ENCODE measurements at regions not wholly inside any gene's neighbourhood (a gene's known extent, or its start where the extent isn't known, plus 50 kb on each side); places are given as distances from the start of the nearest gene placed in this dataset.

DNA sequence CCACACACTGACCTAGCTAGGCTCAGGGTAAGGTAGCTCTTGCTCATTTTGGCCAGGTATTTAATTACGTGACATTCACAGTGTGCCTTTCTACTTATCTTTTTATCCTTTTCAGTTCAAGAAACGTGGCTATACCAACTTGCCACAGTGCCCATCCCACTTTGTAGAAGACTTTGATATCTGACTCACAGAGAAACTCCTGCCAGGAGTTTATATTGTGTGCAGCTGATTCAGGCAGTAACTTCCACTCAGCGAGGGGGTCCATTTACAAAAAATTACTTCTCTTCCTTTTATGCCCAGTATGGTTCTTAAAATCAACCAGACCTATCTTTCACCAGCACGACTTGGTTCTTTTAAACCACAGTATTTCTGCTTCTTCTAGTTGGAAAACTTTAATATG, 75.6 kb downstream of the PRL start:
- H3K9me3 ChIP-seq = no peaks in the 10 kb centered on the region
- H3K36me3 ChIP-seq = no peaks in the 10 kb centered on the region
- intact Hi-C loops (cut with DNase I; ENCODE audit: low total_unique reads) = no loop called here
- TF ChIP-seq, protein P1, sequence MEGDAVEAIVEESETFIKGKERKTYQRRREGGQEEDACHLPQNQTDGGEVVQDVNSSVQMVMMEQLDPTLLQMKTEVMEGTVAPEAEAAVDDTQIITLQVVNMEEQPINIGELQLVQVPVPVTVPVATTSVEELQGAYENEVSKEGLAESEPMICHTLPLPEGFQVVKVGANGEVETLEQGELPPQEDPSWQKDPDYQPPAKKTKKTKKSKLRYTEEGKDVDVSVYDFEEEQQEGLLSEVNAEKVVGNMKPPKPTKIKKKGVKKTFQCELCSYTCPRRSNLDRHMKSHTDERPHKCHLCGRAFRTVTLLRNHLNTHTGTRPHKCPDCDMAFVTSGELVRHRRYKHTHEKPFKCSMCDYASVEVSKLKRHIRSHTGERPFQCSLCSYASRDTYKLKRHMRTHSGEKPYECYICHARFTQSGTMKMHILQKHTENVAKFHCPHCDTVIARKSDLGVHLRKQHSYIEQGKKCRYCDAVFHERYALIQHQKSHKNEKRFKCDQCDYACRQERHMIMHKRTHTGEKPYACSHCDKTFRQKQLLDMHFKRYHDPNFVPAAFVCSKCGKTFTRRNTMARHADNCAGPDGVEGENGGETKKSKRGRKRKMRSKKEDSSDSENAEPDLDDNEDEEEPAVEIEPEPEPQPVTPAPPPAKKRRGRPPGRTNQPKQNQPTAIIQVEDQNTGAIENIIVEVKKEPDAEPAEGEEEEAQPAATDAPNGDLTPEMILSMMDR (IDR thresholded peaks at IDR 0.05) = no peak
- no peaks in the 10 kb centered on the region for H3K27me3 ChIP-seq
- H3K27ac ChIP-seq = no peak overlapping the region
- no peak for DNase-seq
- no peaks in the 10 kb centered on the region for H3K4me1 ChIP-seq
- H3K4me3 ChIP-seq = no peak overlapping the region

DNA sequence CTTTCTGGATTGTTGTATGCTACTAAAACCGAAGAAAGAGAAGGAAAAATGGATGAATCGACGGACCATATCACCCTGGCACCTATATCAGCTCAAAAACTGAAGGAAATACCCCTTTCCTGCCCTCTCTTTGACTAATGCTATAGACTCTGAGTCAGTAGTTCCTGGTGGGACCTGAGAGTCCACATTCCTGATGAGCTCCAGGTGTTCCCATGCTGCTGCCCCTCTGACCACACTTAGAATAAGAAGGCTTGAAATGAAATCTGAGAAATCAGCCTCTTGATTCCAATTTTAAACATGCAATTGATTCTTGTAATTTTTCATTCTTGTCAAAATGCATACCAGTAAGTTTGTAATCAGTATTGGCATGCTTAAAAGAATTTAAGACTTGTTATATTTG, 75.2 kb downstream of the PRL start:
- intact Hi-C loops (cut with DNase I; ENCODE audit: low total_unique reads) = no loop called here

DNA sequence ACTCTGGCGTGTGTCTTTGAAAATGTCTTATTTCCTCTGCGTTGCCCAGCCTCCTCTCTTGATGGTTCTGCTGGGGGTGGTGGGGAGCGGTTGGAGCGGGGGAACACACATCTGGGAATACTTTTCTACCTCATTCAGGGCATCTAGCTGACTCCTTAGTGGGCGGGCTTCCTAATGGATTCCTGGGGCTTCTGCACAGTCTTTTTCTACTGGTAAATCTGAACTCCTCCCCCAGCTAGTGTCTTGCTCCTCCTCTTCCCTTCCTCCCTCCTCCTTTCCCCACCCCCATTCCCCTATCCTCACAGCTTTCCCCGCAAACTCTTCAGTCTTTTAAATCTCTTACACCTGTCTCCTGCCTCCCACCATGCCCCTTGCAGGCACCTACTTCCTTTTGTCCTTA, 74.4 kb downstream of the PRL start:
- DNase-seq = no peak
- Histone ChIP-seq H3K27me3 (no peaks in the 10 kb centered on the region), H3K4me3 (no peak overlapping the region), H3K27ac (no peak overlapping the region), H3K9me3 (no peaks in the 10 kb centered on the region), H3K36me3 (no peaks in the 10 kb centered on the region), H3K4me1 (no peaks in the 10 kb centered on the region)
- TF ChIP-seq, protein P1 (IDR thresholded peaks at IDR 0.05) = no peak
- intact Hi-C loops (cut with DNase I; ENCODE audit: low total_unique reads) = no loop called here

More for the DNA sequence above, 75.2 kb downstream of the PRL start:
- DNase-seq = no peak
- H3K4me1 ChIP-seq = no peaks in the 10 kb centered on the region
- H3K27me3 ChIP-seq = no peaks in the 10 kb centered on the region
- no peaks in the 10 kb centered on the region for H3K36me3 ChIP-seq
- TF ChIP-seq, protein P1 (IDR thresholded peaks at IDR 0.05) = no peak
- H3K27ac ChIP-seq = no peak overlapping the region
- H3K9me3 ChIP-seq = no peaks in the 10 kb centered on the region
- no peak overlapping the region for H3K4me3 ChIP-seq

DNA sequence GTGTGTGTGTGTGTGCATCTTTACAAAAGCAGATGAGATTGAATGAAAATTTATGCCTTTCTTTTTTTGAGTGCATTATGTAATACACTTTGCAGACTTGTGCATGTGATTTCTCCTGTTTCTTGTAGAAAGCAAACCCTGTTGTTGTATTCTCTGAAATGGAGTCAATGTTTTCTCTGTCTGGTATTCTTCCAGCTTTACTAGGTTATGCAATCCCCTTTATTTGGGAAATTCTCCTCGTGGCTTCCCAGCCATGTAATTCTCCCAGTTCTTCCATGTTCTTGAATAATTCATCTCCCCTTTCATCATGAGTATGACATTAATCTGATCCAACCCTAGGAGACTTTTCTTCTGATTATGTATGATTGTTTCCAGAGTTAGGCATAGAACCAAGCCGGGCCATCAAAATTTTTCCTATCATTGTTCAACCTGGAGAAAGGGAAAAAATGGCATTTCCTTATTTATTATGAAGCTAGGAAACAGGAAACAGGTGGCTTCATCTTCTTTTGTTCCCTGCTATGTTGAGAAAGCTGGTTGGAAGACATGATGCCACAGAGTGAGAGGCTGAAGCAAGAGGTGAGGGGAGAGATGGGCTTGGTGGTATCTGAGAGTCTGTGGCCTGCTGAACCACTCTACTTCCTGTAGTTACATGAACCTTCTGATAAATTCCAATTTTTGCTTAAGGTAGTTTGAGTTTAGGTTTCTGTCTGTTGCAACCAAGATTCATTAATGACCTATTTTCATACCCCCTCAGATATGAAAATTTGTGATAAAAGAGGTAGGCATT, 68.8 kb downstream of the PRL start:
- no peaks in the 10 kb centered on the region for H3K9me3 ChIP-seq
- no peak overlapping the region for H3K4me3 ChIP-seq
- TF ChIP-seq, protein P1 (IDR thresholded peaks at IDR 0.05) = no peak
- H3K27me3 ChIP-seq = no peaks in the 10 kb centered on the region
- intact Hi-C loops (cut with DNase I; ENCODE audit: low total_unique reads) = loop anchor here (1.0 kb wide), 1 partner anchor 45 kb away; no protein-coding TSS in a partner anchor
- no peaks in the 10 kb centered on the region for H3K4me1 ChIP-seq
- no peaks in the 10 kb centered on the region for H3K36me3 ChIP-seq
- DNase-seq = no peak
- no peak overlapping the region for H3K27ac ChIP-seq

DNA sequence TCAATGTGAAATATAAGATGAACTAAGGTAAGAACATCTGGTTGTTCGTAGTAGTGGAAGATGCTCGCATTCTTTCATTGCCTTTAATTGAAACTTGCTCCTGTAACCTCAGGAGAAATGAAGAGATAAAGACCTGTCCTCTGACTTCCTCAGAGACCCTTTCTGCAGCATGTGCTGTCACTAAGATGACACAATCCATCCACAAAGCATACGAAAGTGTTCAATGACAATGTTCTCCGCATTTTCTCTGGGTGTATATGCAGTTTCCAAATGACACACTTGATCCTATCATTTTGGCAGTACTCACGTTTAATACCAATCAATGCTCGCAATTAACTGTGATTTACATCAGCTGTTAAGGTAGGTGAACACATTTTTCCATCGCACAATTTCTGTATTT, 65.8 kb downstream of the PRL start:
- H3K9me3 ChIP-seq = no peaks in the 10 kb centered on the region
- no peaks in the 10 kb centered on the region for H3K36me3 ChIP-seq
- H3K27me3 ChIP-seq = no peaks in the 10 kb centered on the region
- TF ChIP-seq, protein P1 (IDR thresholded peaks at IDR 0.05) = no peak
- no peaks in the 10 kb centered on the region for H3K4me1 ChIP-seq
- no peak overlapping the region for H3K27ac ChIP-seq
- H3K4me3 ChIP-seq = no peak overlapping the region
- no peak for DNase-seq
- intact Hi-C loops (cut with DNase I; ENCODE audit: low total_unique reads) = no loop called here
